ENCODE measurements at regions not wholly inside any gene's neighbourhood (a gene's known extent, or its start where the extent isn't known, plus 50 kb on each side); places are given as distances from the start of the nearest gene placed in this dataset.

GRCh38 chr20:57785720-57786119, 75.9 kb upstream of the PMEPA1 start:
- CTCF ChIA-PET = no interaction called here

More at GRCh38 chr20:57785720-57786119, 75.9 kb upstream of the PMEPA1 start:
- H3K9ac ChIP-seq (ENCODE audit: low read depth, low read length) = no peak overlapping the region
- no peak overlapping the region for H4K5ac ChIP-seq (ENCODE audit: low read depth, low read length)
- H2BK20ac ChIP-seq (ENCODE audit: low read depth, low read length) = no peak overlapping the region
- no peak overlapping the region for H3K18ac ChIP-seq (ENCODE audit: low read depth, low read length)
- no peaks in the 10 kb centered on the region for H4K20me1 ChIP-seq (ENCODE audit: insufficient read depth, low read length)
- no peak overlapping the region for H4K8ac ChIP-seq (ENCODE audit: low read depth in 2 of 2, low read length in 2 of 2)
- no peak overlapping the region for H3K14ac ChIP-seq (replicated peaks; ENCODE audit: low read depth, low read length)
- H3K9me3 ChIP-seq (ENCODE audit: control insufficient read depth, insufficient read depth, low read length) = no peaks in the 10 kb centered on the region
- no peaks in the 10 kb centered on the region for H3K79me1 ChIP-seq (ENCODE audit: low read depth in 1 of 2, low read length in 2 of 2)
- no peak overlapping the region for H2AK5ac ChIP-seq (ENCODE audit: low read depth, low read length)
- no peaks in the 10 kb centered on the region for H3K4me1 ChIP-seq (ENCODE audit: control insufficient read depth, insufficient read depth, low read length)
- no peak overlapping the region for H2BK5ac ChIP-seq (ENCODE audit: low read depth, low read length, poor library complexity, severe bottlenecking)
- DNase-seq = no peak
- no TSS peak for BruUV-seq (replicated peaks)
- TF ChIP-seq CEBPB (IDR thresholded peaks at IDR 0.05; ENCODE audit: low read depth, low read length) = no peak
- TF ChIP-seq RAD21 (IDR thresholded peaks at IDR 0.05; ENCODE audit: low read length) = no peak
- no peak for TF ChIP-seq FOS (IDR thresholded peaks at IDR 0.05; ENCODE audit: low read depth, low read length)
- no peak for TF ChIP-seq POLR2A (IDR thresholded peaks at IDR 0.05; ENCODE audit: low read depth, low read length)
- TF ChIP-seq CTCF (conservative IDR thresholded peaks at IDR 0.05; ENCODE audit: low read depth, low read length) = no peak
- TF ChIP-seq MAFK (IDR thresholded peaks at IDR 0.05; ENCODE audit: low read depth, low read length) = no peak
- no peak for TF ChIP-seq CHD1 (IDR thresholded peaks at IDR 0.05; ENCODE audit: low read depth, low read length)
- no peak for TF ChIP-seq NFE2L2 (IDR thresholded peaks at IDR 0.05; ENCODE audit: low read depth, low read length)
- TF ChIP-seq ELK1 (IDR thresholded peaks at IDR 0.05; ENCODE audit: borderline replicate concordance, low read depth, low read length) = no peak
- no peak for TF ChIP-seq MAZ (IDR thresholded peaks at IDR 0.05; ENCODE audit: borderline replicate concordance, low read depth, low read length)
- TF ChIP-seq SMC3 (IDR thresholded peaks at IDR 0.05; ENCODE audit: low read depth, low read length) = no peak
- in situ Hi-C loops (cut with MboI; ENCODE audit: low sequenced_read_pairs) (no loop called here), intact Hi-C loops (cut with micrococcal nuclease) (no loop called here), dilution Hi-C loops (cut with HindIII; ENCODE audit: low sequenced_read_pairs, unreplicated experiment) (no loop called here)
- H3K27ac ChIP-seq (ENCODE audit: insufficient read depth, low read length) = no peak overlapping the region
- no peak overlapping the region for H3K4ac ChIP-seq (ENCODE audit: low read depth, low read length)
- H2AFZ ChIP-seq (replicated peaks; ENCODE audit: low read length, poor library complexity) = no peak overlapping the region
- no peak for ATAC-seq (ENCODE audit: low read depth)
- no peak overlapping the region for H3K56ac ChIP-seq (ENCODE audit: extremely low read depth, insufficient read depth, low read length)
- no peak overlapping the region for H2AK9ac ChIP-seq (replicated peaks; ENCODE audit: low read depth, low read length, poor library complexity)
- no peak overlapping the region for H2BK120ac ChIP-seq (ENCODE audit: low read depth, low read length)
- H4K91ac ChIP-seq (ENCODE audit: insufficient read depth, low read depth, low read length) = no peak overlapping the region
- no peaks in the 10 kb centered on the region for H3K36me3 ChIP-seq (ENCODE audit: control insufficient read depth, insufficient read depth, low read length)
- H3K9me1 ChIP-seq (ENCODE audit: insufficient read depth, low read length) = no peaks in the 10 kb centered on the region
- POLR2A ChIA-PET (ENCODE audit: unreplicated experiment) = no interaction called here
- peaks cover 2% of the 10 kb centered on the region; the same call in 1 of the 2 replicates for H3K27me3 ChIP-seq (ENCODE audit: control insufficient read depth, insufficient read depth, low read length)
- no peak overlapping the region for H3K23ac ChIP-seq (ENCODE audit: low read depth, low read length)
- no peak overlapping the region for H3K4me3 ChIP-seq (ENCODE audit: insufficient read depth, low read depth, low read length)
- H2BK15ac ChIP-seq (ENCODE audit: low read depth, low read length) = no peak overlapping the region
- H3K4me2 ChIP-seq (ENCODE audit: low read depth, low read length) = no peak overlapping the region
- 50% methylated on average over 1 of the region's 6 CpGs; no CpG with 5 or more reads in 1 of the 2 experiments for WGBS, 2 experiments (ENCODE audit: extremely low coverage in 2 of 2, insufficient read length in 1 of 2)

All from IMR-90 (cell line).